ENCODE measurements at regions not wholly inside any gene's neighbourhood (a gene's known extent, or its start where the extent isn't known, plus 50 kb on each side); places are given as distances from the start of the nearest gene placed in this dataset.
"Not testable (repeated sequence)": the region's sequence is repeated elsewhere in the genome, so short reads cannot be mapped to it uniquely, and the experiment has no call there.

DNA sequence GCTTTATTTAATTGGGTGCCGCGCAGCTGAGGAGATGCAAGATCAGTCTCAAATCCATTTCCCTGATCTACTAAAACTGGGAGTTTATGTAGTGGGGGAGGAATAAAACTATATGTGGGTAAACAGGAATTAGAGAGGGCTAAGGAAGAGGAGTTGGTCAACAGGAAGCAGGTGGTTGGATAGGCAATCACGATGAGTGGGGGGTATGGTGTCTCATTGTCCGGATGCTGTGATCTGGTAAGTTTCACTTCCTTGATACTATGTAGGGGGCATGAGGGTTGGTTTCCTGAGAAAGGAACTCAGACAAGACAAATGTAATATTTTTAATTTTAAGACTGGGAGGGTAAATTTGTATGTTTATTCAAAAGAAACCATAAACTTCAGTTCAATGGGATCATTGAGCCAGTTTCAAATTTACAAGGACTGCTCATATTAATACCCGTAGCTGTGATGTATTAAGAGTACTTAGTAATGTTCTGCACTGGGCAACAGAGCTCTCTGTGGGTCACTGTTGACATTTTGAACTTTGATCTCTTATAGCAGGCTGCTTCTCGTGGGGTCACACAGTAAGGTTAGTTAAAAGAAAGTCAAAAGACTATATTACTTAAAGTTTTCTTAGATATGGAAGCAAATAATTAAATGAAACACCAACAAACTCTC, 786.2 kb upstream of the FBXO33 start:
- no peak for DNase-seq

GRCh38 chr14:40216976-40217375, 784.7 kb upstream of the FBXO33 start:
- DNase-seq: no peak

- not testable (repeated sequence) for DNase-seq
Measured at GRCh38 chr14:40216408-40216807, 784.2 kb upstream of the FBXO33 start.

GRCh38 chr14:40213701-40214100, 781.5 kb upstream of the FBXO33 start:
- no peak for DNase-seq

GRCh38 chr14:40204441-40205175, 772.4 kb upstream of the FBXO33 start:
- no peak for DNase-seq

DNA sequence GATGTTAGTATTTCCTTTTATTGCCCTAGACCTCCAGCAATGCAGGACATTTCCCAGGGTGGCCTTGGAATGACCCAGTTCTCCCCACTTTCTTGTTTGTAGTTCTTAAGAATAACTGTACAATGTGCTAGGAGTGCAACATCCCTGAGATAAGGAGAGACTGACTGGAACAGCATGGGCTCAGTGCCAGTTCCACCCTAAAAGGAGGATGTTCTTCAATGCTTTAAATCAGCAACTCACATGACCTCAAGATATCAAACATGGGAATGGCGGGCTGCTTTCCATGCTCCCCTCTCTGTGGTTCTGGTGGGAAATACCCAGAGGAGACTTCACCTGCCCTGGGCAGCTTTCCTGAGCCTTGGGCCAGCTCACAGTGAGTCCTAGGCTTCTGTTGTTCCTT, 766.9 kb upstream of the FBXO33 start:
- DNase-seq: no peak

DNA sequence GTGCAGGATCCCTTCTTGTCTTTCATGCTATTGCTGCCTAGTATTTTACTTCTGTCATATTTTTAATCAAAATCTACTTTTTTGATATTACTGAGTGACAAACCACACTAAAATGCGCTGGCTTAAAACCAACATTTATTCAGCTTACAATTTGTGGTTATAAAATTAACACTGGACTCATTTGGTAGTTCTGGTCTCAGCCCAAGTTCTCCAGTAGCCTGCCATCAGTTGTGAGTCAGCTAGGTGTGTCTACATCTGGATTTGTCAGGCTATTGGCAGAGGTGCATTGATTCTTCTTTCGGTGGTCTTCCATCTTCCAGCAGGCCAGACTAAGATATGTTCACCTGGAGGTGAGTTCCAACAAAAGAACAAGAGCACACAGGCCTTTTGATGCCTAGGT, 765.1 kb upstream of the FBXO33 start:
- DNase-seq: no peak

DNA sequence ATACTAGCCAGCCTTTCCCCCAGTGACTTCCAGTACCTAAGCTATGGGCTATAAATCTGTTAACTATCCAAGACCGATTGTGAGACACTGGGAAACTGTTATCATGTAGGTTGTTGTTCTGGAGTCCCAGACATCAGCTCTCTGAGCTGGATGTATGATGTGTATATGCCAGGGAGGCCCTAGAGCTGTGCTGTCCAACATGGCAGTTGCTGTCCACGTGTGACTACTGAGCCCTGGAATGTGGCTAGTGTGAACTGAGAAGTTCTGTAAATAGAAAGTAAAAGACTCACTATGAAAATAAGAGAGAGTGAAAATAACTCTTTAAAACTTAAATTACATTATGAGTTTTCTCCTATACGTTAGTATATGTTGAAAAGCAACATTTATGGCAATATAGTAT, 755.8 kb upstream of the FBXO33 start:
- no peak for DNase-seq

DNA sequence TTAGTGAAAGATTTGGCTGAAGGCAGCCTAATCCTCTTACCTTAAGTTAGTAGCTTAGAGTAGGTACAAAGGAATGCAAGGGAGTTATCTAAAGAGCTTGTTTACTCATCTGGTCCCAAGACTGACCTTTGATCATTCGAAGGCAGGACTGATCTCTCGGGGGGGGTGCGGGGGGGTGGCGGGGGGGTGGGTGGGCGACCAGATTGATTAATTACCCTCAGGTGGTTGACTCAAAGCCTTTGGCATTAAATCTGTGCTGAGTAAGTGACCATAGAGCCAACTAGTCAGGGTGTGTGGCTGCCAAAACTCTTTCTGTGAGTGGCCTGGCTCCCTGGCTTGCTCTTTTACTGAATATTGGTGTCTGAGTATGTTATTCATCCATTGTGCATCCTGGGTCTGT, 731.9 kb upstream of the FBXO33 start:
- DNase-seq: no peak

GRCh38 chr14:40139657-40140056, 707.4 kb upstream of the FBXO33 start:
- DNase-seq: no peak

DNA sequence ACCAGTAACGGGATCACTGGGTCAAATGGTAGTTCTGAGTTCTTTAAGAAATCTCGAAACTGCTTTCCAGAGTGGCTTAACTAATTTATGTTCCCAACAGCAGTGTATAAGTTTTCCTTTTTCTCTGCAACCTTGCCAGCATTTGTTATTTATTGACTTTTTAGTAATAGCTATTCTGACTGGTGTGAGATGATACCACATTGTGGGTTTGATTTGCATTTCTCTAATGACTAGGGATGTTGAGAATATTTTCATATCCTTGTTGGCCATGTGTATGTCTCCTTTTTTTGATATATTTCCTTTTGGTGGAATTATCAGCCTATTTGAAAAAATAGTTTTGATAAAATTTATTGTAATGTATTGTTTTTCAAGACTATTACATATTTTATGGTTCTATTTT, 701.2 kb upstream of the FBXO33 start:
- no peak for DNase-seq

DNA sequence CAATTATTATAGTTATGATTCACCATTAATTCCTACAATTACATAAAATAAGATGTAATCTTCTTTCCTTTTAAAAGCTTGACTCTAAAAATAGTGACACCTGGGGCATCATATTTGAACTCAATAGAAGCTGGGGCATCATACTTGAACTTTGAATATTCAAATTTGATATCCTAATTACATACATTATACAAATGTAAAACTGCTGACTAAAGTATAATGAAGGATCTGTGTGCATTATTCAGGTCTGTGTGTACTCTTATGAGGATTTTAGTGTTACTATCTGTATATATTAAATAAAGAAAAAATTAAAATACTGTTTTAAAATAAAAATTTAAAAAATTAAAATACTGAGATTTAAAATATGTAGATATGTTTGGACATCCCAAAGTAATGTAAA, 696.9 kb upstream of the FBXO33 start:
- DNase-seq: no peak

GRCh38 chr14:40123816-40124215, 691.6 kb upstream of the FBXO33 start:
- no peak for DNase-seq

DNA sequence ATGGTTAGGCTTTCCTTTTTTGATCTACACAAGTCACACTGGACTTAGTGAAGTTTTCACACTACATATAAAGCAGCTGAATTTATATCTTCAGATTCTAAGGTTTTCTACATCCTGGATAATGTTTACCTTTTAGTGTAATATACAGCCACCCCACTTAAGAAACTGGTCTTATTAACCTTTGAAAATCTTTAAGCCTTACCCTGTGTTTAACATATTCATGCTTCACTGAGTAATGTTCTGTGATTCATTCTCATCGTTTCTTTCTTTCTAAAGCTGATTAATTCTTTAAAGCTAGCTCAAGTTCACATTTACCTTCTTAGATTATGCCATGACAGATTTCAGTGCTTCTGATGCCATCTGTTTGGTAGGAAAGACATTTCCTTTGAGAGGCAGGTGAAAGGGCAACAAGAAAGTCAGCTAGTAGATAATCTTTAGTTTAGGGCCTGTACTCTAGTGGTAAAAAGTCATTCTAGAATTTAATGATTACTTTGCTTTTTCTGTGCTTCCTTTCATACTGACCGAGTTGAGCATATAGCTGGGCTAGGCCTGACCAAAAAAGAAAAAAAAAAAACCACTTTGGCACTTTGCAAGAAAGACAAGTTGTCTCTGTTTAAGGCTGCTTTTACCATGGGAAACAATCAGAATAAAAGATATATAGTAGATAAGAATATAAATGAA, 690.9 kb upstream of the FBXO33 start:
- no peak for DNase-seq

DNA sequence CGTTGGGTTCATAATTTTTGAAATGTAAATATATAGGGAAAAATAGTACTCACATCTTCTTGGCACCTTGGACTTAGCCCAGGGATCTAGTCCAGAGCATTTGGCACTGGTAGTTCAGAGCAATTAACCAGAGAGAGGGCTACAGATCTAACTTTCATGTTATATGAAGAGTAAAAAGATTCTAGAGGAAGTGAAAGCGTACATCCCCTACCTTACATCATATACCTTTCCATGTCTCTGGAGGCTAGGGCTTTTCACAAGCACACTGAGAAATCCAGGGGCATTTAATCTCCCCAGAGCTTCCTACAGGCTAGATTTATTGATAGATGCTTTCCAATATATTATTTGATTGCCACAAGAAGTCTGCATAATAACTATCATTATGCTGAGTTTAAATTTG, 687.5 kb upstream of the FBXO33 start:
- no peak for DNase-seq

DNA sequence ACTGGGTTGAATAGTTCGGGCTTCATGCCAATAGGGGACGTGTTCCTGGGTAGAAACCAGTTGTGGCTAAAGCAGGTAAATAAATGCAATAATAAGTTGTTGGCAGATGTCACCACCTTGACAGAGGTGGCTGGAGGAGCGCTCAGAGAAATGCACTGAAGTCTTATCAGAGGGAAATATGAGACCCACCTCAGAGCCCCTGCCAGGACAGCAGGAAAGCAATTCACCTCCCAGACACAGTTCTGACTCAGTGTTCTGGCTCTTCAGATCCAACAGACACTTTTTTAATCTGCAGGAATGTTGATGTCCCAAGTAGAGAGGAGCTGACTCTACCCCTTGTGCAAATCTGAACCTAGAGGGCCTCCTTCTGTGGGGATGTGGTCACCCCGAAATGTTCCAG, 687.1 kb upstream of the FBXO33 start:
- no peak for DNase-seq

- DNase-seq: no peak
Measured at GRCh38 chr14:40115583-40115982, 683.4 kb upstream of the FBXO33 start.

DNA sequence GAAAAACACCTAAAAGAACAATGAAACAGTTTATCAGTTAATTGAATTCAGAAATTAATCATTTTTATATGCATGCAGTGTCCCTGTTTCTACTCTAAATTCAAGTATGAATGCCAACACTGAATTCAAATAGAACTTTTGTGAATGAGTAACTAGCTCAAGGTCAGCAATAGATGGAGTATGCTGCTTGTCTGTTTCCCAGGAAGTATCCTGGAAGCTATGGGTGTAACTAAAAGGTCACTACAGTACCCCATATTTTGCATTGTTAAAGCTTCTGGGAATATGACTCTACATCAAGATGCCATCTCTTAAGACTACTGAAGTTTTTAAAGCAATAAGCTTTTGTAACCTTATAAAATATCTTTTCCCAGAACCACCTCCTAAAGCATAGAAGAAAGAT, 681.4 kb upstream of the FBXO33 start:
- no peak for DNase-seq

- no peak for DNase-seq
Measured at GRCh38 chr14:40100544-40101196, 668.4 kb upstream of the FBXO33 start.

GRCh38 chr14:40099316-40099715, 667.1 kb upstream of the FBXO33 start:
- DNase-seq: no peak

DNA sequence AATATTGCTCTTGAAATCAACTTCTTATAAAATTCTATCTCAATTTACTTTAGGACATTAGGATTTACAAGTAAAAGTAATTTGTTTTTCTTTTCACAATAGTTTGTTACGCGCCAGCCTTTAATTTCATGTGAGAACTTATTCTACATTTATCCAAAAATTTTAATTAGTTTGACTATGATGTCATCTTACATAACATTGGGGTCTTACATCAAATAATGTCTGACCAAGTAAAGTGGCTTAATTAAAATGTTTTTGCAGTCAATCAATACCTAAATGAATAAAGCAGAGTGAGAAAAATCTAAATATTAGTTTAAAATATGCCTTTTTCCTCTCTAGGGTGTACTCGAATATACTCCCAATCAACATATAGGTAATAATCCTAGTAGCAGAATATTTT, 666.2 kb upstream of the FBXO33 start:
- DNase-seq: no peak

DNA sequence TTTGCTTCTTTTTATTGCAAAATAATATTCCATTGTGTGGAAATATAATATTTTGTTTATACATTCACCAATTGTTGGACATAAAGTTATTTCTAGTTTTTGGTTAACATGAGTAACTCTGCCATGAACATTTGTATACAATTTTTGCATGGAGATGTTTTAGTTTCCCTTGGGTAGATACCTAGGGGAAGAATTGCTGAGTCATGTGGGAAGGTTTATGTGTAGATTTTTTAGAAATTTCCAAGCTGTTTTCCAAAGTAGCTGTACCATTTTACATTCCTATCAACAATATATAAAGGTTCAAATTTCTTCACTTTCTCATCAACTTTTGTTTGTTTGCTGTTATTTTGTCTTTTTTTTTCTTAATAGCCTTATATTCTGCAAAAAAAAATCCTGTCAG, 664.7 kb upstream of the FBXO33 start:
- DNase-seq: no peak

- DNase-seq: no peak
Measured at GRCh38 chr14:40093800-40094199, 661.6 kb upstream of the FBXO33 start.

DNA sequence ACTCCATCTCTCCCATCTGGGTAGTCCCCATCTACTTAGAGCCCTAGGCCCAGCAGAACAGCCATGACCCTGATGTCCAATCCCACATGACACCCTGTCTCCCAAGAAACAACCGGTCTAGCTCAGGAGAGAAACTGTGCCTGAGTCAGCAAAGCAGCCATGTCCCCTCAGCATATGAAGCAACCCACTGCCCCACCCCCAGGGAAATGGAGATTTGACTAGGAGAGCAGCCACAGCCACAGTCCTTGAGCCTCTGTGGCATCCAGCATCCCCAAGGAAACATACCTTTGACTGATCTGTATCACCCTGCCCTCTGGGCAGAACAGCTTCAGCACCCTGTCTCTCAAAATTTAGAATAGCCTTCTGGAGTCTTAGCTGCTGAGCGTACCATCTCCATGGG, 641.9 kb upstream of the FBXO33 start:
- no peak for DNase-seq

Data from hematopoietic multipotent progenitor cell treated with erythropoietin and hydrocortisone succinate and interleukin-3 and kit ligand, for 6 days (in vitro differentiated cells).